HCT116 (cell line): ENCODE measurements at regions not wholly inside any gene's neighbourhood (a gene's known extent, or its start where the extent isn't known, plus 50 kb on each side); places are given as distances from the start of the nearest gene placed in this dataset.

Experiments
- ATAC-seq: fragments of 200-7000 bp; cut with Tn5 transposase; 2 replicates; pipeline ENCODE4 v1.9.1; 2020; ENCODE audit warnings: mild to moderate bottlenecking, moderate library complexity
- BruUV-seq: library from RNA; stranded (reverse); fragments of 400-500 nt; replicated peaks from 2 replicates; lab custom pipeline; 2021; lab: Mats Ljungman, UMichigan
- CTCF ChIA-PET: fragments of 300-600 bp; sonication (Branson Sonifier 250); formaldehyde crosslinking; loops from one replicate; lab custom pipeline; 2021; ENCODE audit warnings: antibody characterized with exemption; lab: Charles Lee
- POLR2A ChIA-PET: fragments of 300-600, 350-600 bp; sonication (Branson Sonifier 250); formaldehyde crosslinking; loops from one replicate; lab custom pipeline; 2021; ENCODE audit warnings: antibody characterized with exemption; lab: Charles Lee
- RAD21 ChIA-PET, 2 experiments: fragments of 300-600 bp; sonication (Branson Sonifier 250); formaldehyde crosslinking; loops; one replicate each; lab custom pipeline; 2023; ENCODE audit warnings: low total read pairs in 2 of 2; ENCODE audit not compliant: uncharacterized antibody in 2 of 2, unreplicated experiment in 2 of 2, low non-redundant PET in 1 of 2; lab: Charles Lee
- DNase-seq: peaks from one replicate; pipeline ENCODE4 v3.0.0-alpha.2; 2010; ENCODE audit warnings: low read depth, low spot score
- H2AFZ ChIP-seq: fragments of 200-600 bp; shearing (Covaris generic), sonication (generic); 2 replicates; pipeline ENCODE4 v1.6.1; 2017; ENCODE audit warnings: low read depth, mixed run types, mixed read lengths, antibody characterized with exemption, low read length; ENCODE audit not compliant: poor library complexity, severe bottlenecking
- H3K27ac ChIP-seq: 2 replicates; pipeline ENCODE4 v1.5.1; 2012; ENCODE audit warnings: low read depth, low read length
- H3K27me3 ChIP-seq: fragments of 200-600 bp; sonication (generic); 2 replicates; pipeline ENCODE4 v1.6.1; 2016; ENCODE audit warnings: mixed run types, low read length, mixed read lengths; ENCODE audit not compliant: insufficient read depth
- H3K36me3 ChIP-seq, 2 experiments: fragments of 200-500 bp in 1 of 2; fragments of 200-600 bp in 1 of 2; sonication (Bioruptor generic) in 1 of 2; sonication (generic) in 1 of 2; 2 replicates each; pipeline versions ENCODE4 v1.5.1 to v1.6.1; 2014 to 2016; ENCODE audit warnings: low read length in 2 of 2, inconsistent platforms in 1 of 2, mixed read lengths in 1 of 2, mixed run types in 1 of 2; ENCODE audit not compliant: insufficient read depth in 2 of 2, control insufficient read depth in 1 of 2
- H3K4me1 ChIP-seq, 2 experiments: fragments of 200-600 bp in 1 of 2; sonication (generic) in 1 of 2; 2 replicates each; pipeline versions ENCODE4 v1.5.1 to v1.6.1; 2012 to 2017; ENCODE audit warnings: low read length in 2 of 2, inconsistent platforms in 1 of 2, mild to moderate bottlenecking in 1 of 2, mixed read lengths in 1 of 2, mixed run types in 1 of 2, moderate library complexity in 1 of 2; ENCODE audit not compliant: insufficient read depth in 2 of 2, control insufficient read depth in 1 of 2
- H3K4me2 ChIP-seq: fragments of 200-600 bp; sonication (generic); 2 replicates; pipeline ENCODE4 v1.6.1; 2017; ENCODE audit warnings: mixed run types, low read length, mixed read lengths
- H3K4me3 ChIP-seq, 2 experiments: fragments of 200-600 bp in 1 of 2; sonication (generic) in 1 of 2; replicated peaks in 1 of 2; 2 replicates each; pipeline ENCODE4 v1.5.1; 2011 to 2016; ENCODE audit warnings: low read length in 2 of 2, control low read depth in 1 of 2, low read depth in 1 of 2, mild to moderate bottlenecking in 1 of 2, mixed read lengths in 1 of 2, mixed run types in 1 of 2
- H3K79me2 ChIP-seq: fragments of 200-600 bp; sonication (generic); 2 replicates; pipeline ENCODE4 v1.6.1; 2017; ENCODE audit warnings: mild to moderate bottlenecking, mixed run types, low read length, moderate library complexity, mixed read lengths; ENCODE audit not compliant: insufficient read depth
- H3K9ac ChIP-seq: fragments of 200-600 bp; sonication (generic); 2 replicates; pipeline ENCODE4 v1.6.1; 2016; ENCODE audit warnings: low read length, mixed read lengths
- H3K9me2 ChIP-seq: fragments of 200-600 bp; sonication (generic), shearing (Covaris generic); 2 replicates; pipeline ENCODE4 v1.6.1; 2017; ENCODE audit warnings: mixed run types, mild to moderate bottlenecking, moderate library complexity; ENCODE audit not compliant: insufficient read depth
- H3K9me3 ChIP-seq, 2 experiments: fragments of 200-500 bp in 1 of 2; fragments of 200-600 bp in 1 of 2; sonication (Bioruptor generic) in 1 of 2; sonication (generic) in 1 of 2; 2 replicates each; pipeline ENCODE4 v1.6.1; 2014 to 2017; ENCODE audit warnings: low read length in 2 of 2, mixed read lengths in 2 of 2, inconsistent platforms in 1 of 2, low read depth in 1 of 2, mild to moderate bottlenecking in 1 of 2, mixed run types in 1 of 2, moderate library complexity in 1 of 2; ENCODE audit not compliant: control insufficient read depth in 1 of 2, insufficient read depth in 1 of 2
- H4K20me1 ChIP-seq: fragments of 200-600 bp; sonication (generic), shearing (Covaris generic); 2 replicates; pipeline ENCODE4 v1.6.1; 2017; ENCODE audit warnings: mixed run types, mild to moderate bottlenecking, moderate library complexity; ENCODE audit not compliant: insufficient read depth
- CEBPB ChIP-seq: IDR thresholded peaks from 2 replicates; pipeline ENCODE4 v1.6.1; 2012; ENCODE audit warnings: low read depth
- POLR2AphosphoS5 ChIP-seq: IDR thresholded peaks from 2 replicates; pipeline ENCODE4 v1.6.1; 2011; ENCODE audit warnings: mild to moderate bottlenecking, low read depth, low read length, moderate library complexity
- SP1 ChIP-seq: IDR thresholded peaks from 2 replicates; pipeline ENCODE4 v1.6.1; 2012; ENCODE audit warnings: low read depth
- SRF ChIP-seq: IDR thresholded peaks from 2 replicates; pipeline ENCODE4 v1.6.1; 2012; ENCODE audit warnings: low read depth
- YY1 ChIP-seq: IDR thresholded peaks from 2 replicates; pipeline ENCODE4 v1.6.1; 2011; ENCODE audit warnings: low read length, low read depth, moderate library complexity, mild to moderate bottlenecking; ENCODE audit not compliant: insufficient replicate concordance; ENCODE audit errors: extremely low read depth
- ZBTB33 ChIP-seq: IDR thresholded peaks from 2 replicates; pipeline ENCODE4 v1.6.1; 2011; ENCODE audit warnings: mild to moderate bottlenecking, low read length, moderate library complexity; ENCODE audit not compliant: insufficient replicate concordance; ENCODE audit errors: extremely low read depth
- intact Hi-C: fragments of 100-400 bp; cut with micrococcal nuclease; formaldehyde crosslinking; loops from 2 replicates; pipeline ENCODE4 v1.10.0; 2022

- Histone ChIP-seq H4K20me1 (no peaks in the 10 kb centered on the region), H3K27ac (no peak overlapping the region), H2AFZ (no peak overlapping the region), H3K36me3 (no peaks in the 10 kb centered on the region), H3K4me2 (no peak overlapping the region), H3K9me2 (no peaks in the 10 kb centered on the region), H3K79me2 (no peaks in the 10 kb centered on the region), H3K9ac (no peak overlapping the region), H3K9me3 (no peaks in the 10 kb centered on the region), H3K4me1 (no peaks in the 10 kb centered on the region; a peak in 1 of 4 replicates), H3K4me3 (no peak overlapping the region), H3K27me3 (peaks cover 11% of the 10 kb centered on the region; the same call in 1 of the 2 replicates)
- intact Hi-C loops = no loop called here
- TF ChIP-seq ZBTB33 (no peak), POLR2AphosphoS5 (no peak), SRF (no peak), YY1 (no peak), CEBPB (no peak), SP1 (no peak)
- ChIA-PET POLR2A (no interaction called here), CTCF (no interaction called here), RAD21 (no interaction called here)
- DNase-seq (no peak), ATAC-seq (no peak)
- BruUV-seq = no TSS peak
These were observed 539.4 kb upstream of the TNP1 start for GRCh38 chr2:217399291-217399690.

GRCh38 chr2:217398860-217399259 lies 539.0 kb upstream of the TNP1 start:
- ChIA-PET RAD21 (no interaction called here), CTCF (no interaction called here), POLR2A (no interaction called here)
- no peak overlapping the region for H2AFZ ChIP-seq
- no peaks in the 10 kb centered on the region; a peak in 1 of 4 replicates for H3K4me1 ChIP-seq
- no peak overlapping the region for H3K9ac ChIP-seq
- no TSS peak for BruUV-seq
- no peak for ATAC-seq
- no peaks in the 10 kb centered on the region for H3K79me2 ChIP-seq
- H3K27ac ChIP-seq = no peak overlapping the region
- no peaks in the 10 kb centered on the region for H4K20me1 ChIP-seq
- H3K27me3 ChIP-seq = peaks cover 11% of the 10 kb centered on the region; the same call in 1 of the 2 replicates
- TF ChIP-seq YY1 = no peak
- H3K9me3 ChIP-seq = no peaks in the 10 kb centered on the region
- H3K36me3 ChIP-seq = no peaks in the 10 kb centered on the region
- H3K9me2 ChIP-seq = no peaks in the 10 kb centered on the region
- intact Hi-C loops = no loop called here
- H3K4me2 ChIP-seq = no peak overlapping the region
- no peak overlapping the region for H3K4me3 ChIP-seq
- no peak for DNase-seq
